ENCODE measurements at regions not wholly inside any gene's neighbourhood (a gene's known extent, or its start where the extent isn't known, plus 50 kb on each side); places are given as distances from the start of the nearest gene placed in this dataset.

DNA sequence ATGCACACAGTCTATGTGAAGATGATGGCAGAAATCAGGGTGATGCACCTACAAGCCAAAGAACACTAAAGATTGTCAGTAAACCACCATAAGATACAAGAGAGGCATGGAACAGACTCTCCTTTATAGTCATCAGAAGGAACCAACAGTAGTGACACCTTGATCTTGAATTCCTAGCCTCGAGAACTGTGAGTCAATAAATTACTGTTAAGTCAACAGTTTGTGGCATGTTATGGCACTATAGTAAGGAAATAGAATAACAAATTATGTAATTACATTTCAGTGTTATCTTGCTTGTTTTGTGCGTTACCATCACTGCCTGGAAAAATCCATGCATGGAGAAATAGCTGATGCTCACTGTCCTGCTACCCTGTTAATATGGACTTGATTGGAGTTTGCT lies 110.2 kb upstream of the LRP1B start:
- DNase-seq (ENCODE audit: low read depth) = no peak

DNA sequence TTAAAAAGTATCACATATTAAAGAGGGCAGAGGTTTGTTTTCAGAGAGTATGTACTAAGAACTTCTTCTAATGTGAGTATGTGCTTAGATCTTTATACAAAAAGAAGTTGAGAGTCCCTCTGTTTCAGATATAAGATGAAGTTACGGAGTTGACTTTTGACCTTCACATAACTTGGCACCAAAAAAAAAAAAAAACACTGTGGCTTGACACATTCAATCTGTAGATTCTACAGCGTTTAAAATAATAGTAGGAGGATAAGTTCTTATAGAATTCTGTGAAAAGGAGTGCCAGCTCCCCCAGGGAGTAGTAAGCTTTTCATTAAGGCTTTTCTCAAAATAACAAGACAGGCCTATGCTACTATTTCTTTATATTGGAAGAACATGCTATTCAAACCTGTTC lies 105.4 kb upstream of the LRP1B start:
- no peak for DNase-seq (ENCODE audit: low read depth)

GRCh38 chr2:142234741-142235140 lies 103.9 kb upstream of the LRP1B start:
- no peak for DNase-seq (ENCODE audit: low read depth)

GRCh38 chr2:142223309-142223708 lies 92.5 kb upstream of the LRP1B start:
- no peak for DNase-seq (ENCODE audit: low read depth)

DNA sequence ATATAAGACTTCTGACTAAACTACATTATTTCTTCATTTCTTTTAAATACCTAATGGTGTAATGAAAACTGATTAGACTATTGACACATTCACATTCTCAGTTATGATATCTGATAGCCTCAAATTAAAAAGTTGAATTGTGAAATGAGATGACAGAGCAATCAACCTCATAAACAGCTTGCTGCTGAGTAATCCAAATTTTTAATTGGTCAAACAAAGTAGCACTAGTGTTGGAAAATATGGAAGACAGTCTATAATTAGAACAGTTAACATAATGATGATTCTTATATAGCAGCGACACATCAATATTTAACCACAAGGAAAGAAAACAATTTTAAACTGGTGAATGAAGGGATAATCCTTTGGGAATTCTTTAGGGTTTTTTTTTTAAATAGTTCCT lies 91.9 kb upstream of the LRP1B start:
- no peak for DNase-seq (ENCODE audit: low read depth)

DNA sequence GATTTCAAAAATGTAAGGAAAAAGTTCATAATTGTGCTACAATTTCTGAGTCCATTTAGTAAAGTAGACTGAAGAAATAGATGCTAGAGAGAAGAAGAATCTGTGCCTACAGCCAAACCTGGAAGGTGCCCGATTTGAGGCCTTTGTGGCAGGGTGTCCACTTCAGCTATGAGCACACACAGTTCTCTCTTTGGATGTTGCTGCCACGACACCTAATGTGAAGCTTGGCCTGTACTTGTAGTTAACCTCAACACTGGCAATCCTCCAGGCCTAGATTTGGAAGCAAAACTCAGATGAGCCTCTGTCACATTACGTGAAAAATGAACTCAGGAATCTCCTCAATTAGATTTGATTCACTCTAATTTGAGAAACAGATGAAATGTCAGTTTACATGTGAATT lies 90.1 kb upstream of the LRP1B start:
- no peak for DNase-seq (ENCODE audit: low read depth)

GRCh38 chr2:142220239-142220638 lies 89.4 kb upstream of the LRP1B start:
- no peak for DNase-seq (ENCODE audit: low read depth)

- DNase-seq (ENCODE audit: low read depth) = no peak
Observed at GRCh38 chr2:142218471-142218870, 87.7 kb upstream of the LRP1B start.

DNA sequence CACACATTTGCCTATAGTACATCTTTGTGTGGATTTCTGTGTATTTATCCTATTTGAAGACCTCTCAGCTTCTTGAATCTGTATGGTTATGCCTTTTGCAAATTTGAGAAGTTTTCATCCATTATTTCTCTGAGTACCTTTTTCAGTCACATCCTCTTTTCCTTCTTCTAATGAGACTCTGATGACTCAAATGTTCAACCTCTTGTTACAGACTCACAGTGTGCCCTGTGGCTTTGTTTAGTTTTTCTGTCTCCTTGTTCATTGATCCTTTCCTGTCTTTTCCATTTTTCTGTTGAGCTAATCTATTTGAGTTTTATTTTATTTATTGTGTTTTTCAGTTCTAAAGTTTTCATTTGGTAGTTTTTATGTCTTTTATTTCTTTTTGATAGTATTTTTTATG lies 87.0 kb upstream of the LRP1B start:
- DNase-seq (ENCODE audit: low read depth) = no peak

DNA sequence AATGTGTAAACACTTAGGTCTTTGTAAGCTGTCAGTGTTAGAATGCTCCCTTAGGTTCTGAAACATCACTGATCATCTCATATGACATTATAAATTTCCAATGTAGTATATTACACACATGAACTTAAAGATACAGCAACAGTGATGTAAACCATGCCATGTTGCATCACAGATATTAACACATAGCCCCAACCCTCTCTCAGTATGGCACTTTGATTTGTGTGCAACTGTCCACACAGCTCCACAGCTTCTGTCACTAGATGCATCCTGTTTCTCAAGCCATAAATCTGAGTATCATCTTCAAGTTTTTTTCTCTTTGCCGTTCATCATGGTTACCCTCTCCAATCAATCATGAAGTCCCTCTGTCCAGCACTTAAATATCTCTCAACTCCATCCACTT lies 69.2 kb upstream of the LRP1B start:
- DNase-seq (ENCODE audit: low read depth) = no peak

DNA sequence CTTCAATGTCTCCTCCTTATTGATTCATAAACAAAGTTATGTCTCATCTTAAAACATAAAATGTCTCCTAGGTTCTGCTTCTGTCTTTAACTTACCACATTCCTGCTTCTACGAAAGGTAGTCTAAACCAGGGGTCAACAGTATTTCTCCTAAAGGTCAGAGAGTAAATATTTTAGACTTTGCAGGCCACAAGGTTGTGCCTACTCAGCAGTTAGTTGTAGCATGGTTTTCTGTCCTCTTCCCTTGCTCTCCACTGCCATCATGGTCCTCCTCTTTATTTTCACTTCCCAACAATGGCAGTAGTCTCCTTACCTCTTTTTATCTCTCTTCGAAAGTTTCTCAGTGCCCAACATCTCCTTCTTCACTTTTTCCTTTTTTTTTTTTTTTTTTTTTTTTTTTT lies 68.3 kb upstream of the LRP1B start:
- no peak for DNase-seq (ENCODE audit: low read depth)

GRCh38 chr2:142190805-142191204 lies 60.0 kb upstream of the LRP1B start:
- DNase-seq (ENCODE audit: low read depth) = peak; percentile 39

DNA sequence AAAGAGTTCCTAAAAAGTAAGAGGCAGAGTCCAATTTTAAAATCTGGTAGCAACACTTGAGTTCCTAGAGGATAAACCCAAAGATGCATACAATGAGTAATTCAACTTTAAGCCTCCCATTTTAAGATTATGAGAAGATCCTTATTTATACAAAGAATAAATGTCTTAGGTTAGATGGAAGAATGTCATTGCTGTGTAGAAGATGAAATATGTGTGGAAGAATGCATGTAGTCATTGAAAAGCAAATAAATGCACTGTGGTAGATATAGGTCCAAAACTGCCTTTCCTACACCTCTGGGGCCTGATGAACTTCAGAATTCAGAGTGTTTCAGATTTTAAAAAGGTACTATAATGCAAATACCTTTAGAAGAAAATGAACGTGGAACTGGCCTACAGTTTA lies 58.7 kb upstream of the LRP1B start:
- DNase-seq (ENCODE audit: low read depth) = no peak

DNA sequence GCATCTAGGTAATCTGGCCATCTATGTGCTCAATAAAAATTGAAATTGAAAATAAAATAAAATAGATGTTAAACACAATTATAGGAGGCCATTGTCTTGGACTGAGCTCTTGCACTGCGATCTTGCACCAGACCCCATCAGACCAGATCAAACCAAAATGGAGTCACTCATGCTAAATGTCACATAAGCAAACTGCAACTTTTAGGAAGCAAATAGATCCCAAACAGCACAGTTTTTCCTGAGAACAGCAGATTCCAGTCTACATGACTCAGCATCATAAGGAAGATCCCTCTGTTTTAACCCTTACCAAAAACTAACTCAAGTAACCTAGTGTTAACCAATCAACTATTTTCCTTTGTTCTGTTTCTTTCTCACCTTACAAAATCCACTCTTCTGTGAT lies 57.7 kb upstream of the LRP1B start:
- DNase-seq (ENCODE audit: low read depth) = no peak

DNA sequence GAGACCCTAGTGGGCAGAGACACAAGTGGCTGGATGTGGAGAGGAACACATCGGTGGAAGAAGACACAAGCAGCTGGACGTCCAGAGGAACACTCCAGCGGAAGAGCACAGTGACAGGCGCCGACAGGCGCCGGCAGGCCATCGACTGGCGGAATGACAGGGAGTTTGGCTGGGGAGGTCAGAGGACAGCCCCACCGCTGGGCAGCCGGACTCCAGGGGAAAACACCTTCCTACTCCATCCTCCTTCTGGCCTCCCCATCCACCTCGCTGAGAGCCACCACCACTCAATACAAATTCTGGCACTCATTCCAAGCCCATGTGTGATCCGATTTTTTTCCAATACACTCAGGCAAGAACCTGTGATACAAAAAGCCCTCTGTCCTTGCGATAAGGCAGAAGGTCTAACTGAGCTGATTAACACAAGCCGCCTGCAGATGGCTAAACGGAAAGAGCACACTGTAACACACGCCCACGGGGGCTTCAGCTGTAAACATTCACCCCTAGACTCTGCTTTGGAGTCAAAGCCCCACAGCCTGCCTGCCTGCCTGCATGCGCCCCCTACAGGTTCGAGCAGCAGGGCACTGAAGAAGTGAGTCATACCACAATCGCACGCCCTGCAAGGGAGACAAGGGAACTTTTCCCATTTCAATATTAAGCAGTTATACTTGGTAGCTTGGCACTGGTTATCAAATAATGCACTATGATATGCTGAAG lies 50.2 kb upstream of the LRP1B start:
- DNase-seq (ENCODE audit: low read depth) = no peak
